Colon (tissue), 2 donors: ENCODE measurements at regions not wholly inside any gene's neighbourhood (a gene's known extent, or its start where the extent isn't known, plus 50 kb on each side); places are given as distances from the start of the nearest gene placed in this dataset.

ENCODE experiments used
- FAIRE-seq: peaks from 2 replicates; lab custom pipeline; 2012; peaks lifted over from hg19 to GRCh38; lab: Jason Lieb, UNC
- donor health status: control.
- donor health status: control.

- FAIRE-seq, result no peak
Observed at GRCh38 chr3:22893644-22894325, 309.3 kb upstream of the UBE2E2 start.

- no peak for FAIRE-seq
Observed at GRCh38 chr3:22894865-22895264, 308.3 kb upstream of the UBE2E2 start.

GRCh38 chr3:22895671-22896070 lies 307.5 kb upstream of the UBE2E2 start:
- FAIRE-seq, result no peak

GRCh38 chr3:22898558-22898957 lies 304.6 kb upstream of the UBE2E2 start:
- FAIRE-seq, result no peak

- FAIRE-seq, result no peak
Observed at GRCh38 chr3:22899441-22899840, 303.7 kb upstream of the UBE2E2 start.

GRCh38 chr3:22900296-22900695 lies 302.8 kb upstream of the UBE2E2 start:
- FAIRE-seq, result no peak

GRCh38 chr3:22901684-22902083 lies 301.4 kb upstream of the UBE2E2 start:
- no peak for FAIRE-seq

GRCh38 chr3:22907161-22907780 lies 295.9 kb upstream of the UBE2E2 start:
- no peak for FAIRE-seq

- FAIRE-seq, result no peak
Observed at GRCh38 chr3:22907796-22908195, 295.3 kb upstream of the UBE2E2 start.

- FAIRE-seq, result no peak
Observed at GRCh38 chr3:22908989-22909507, 294.1 kb upstream of the UBE2E2 start.

- no peak for FAIRE-seq
Observed at GRCh38 chr3:22916933-22917332, 286.2 kb upstream of the UBE2E2 start.

- FAIRE-seq, result no peak
Observed at GRCh38 chr3:22920006-22920405, 283.1 kb upstream of the UBE2E2 start.

- no peak for FAIRE-seq
Observed at GRCh38 chr3:22922317-22922716, 280.8 kb upstream of the UBE2E2 start.

- FAIRE-seq, result no peak
Observed at GRCh38 chr3:22923711-22924110, 279.4 kb upstream of the UBE2E2 start.

GRCh38 chr3:22928216-22929110 lies 274.7 kb upstream of the UBE2E2 start:
- no peak for FAIRE-seq

GRCh38 chr3:22933051-22933840 lies 269.9 kb upstream of the UBE2E2 start:
- no peak for FAIRE-seq

- no peak for FAIRE-seq
Observed at GRCh38 chr3:22933841-22934116, 269.3 kb upstream of the UBE2E2 start.

GRCh38 chr3:22935040-22935439 lies 268.1 kb upstream of the UBE2E2 start:
- FAIRE-seq, result no peak

GRCh38 chr3:22937536-22937935 lies 265.6 kb upstream of the UBE2E2 start:
- no peak for FAIRE-seq

- FAIRE-seq, result no peak
Observed at GRCh38 chr3:22938739-22939138, 264.4 kb upstream of the UBE2E2 start.

- FAIRE-seq, result no peak
Observed at GRCh38 chr3:22939349-22939748, 263.8 kb upstream of the UBE2E2 start.

- FAIRE-seq, result no peak
Observed at GRCh38 chr3:22940285-22940684, 262.8 kb upstream of the UBE2E2 start.
